ENCODE measurements at regions not wholly inside any gene's neighbourhood (a gene's known extent, or its start where the extent isn't known, plus 50 kb on each side); places are given as distances from the start of the nearest gene placed in this dataset.

DNA sequence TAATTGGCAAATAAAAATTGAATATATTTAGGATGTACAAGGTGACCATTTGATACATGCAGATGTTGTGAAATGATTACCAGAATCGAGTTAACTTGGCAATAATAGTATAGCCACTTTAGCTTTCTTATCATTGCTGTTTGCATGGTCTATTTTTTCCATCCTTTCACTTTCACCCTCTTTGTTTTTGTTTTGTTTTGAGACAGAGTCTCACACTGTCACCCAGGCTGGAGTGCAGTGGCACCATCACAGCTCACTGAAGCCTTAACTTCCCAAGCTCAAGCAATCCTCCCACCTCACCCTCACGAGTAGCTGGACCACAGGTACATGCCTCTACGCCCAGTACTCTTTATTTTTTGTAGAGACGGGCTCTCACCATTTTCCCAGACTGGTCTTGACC is 218.6 kb upstream of the ADGRL3 start:
- H3K4me2 ChIP-seq: no peak overlapping the region
- no peaks in the 10 kb centered on the region for H3K9me3 Mint-ChIP-seq
- no peak overlapping the region for H3K4me3 Mint-ChIP-seq
- H3K27ac ChIP-seq (ENCODE audit: low read depth): no peak overlapping the region
- no peaks in the 10 kb centered on the region for H4K20me1 ChIP-seq (replicated peaks; ENCODE audit: insufficient read depth)
- no peak overlapping the region for H3K4me3 ChIP-seq
- ATAC-seq (no peak), DNase-seq (ENCODE audit: low spot score) (no peak)
- H2AFZ ChIP-seq: peak overlapping the region; percentile 29
- H3K27ac Mint-ChIP-seq: no peak overlapping the region
- H3K27me3 Mint-ChIP-seq (ENCODE audit: insufficient read depth, low read depth, poor library complexity): no peaks in the 10 kb centered on the region
- H3K36me3 Mint-ChIP-seq (ENCODE audit: low read depth): no peaks in the 10 kb centered on the region
- TF ChIP-seq CTCF (conservative IDR thresholded peaks at IDR 0.05; ENCODE audit: low read depth in 2 of 2) (no peak), EZH2phosphoT487 (IDR thresholded peaks at IDR 0.05; ENCODE audit: unreplicated experiment) (no peak), ZNF331 (CRISPR knock-in tag; IDR thresholded peaks at IDR 0.05; ENCODE audit: low read depth) (no peak), STAT1 (IDR thresholded peaks at IDR 0.05; ENCODE audit: unreplicated experiment) (no peak), ZNF114 (CRISPR knock-in tag; IDR thresholded peaks at IDR 0.05) (no peak), NANOG (IDR thresholded peaks at IDR 0.05; ENCODE audit: borderline replicate concordance) (no peak), CREB1 (CRISPR knock-in tag; IDR thresholded peaks at IDR 0.05; ENCODE audit: low read depth) (no peak), JUNB (IDR thresholded peaks at IDR 0.05; ENCODE audit: unreplicated experiment) (no peak), POLR2AphosphoS5 (IDR thresholded peaks at IDR 0.05; ENCODE audit: low read depth) (no peak), EZH2 (IDR thresholded peaks at IDR 0.05; ENCODE audit: low read depth, unreplicated experiment) (no peak)
- TF ChIP-seq, protein P1, sequence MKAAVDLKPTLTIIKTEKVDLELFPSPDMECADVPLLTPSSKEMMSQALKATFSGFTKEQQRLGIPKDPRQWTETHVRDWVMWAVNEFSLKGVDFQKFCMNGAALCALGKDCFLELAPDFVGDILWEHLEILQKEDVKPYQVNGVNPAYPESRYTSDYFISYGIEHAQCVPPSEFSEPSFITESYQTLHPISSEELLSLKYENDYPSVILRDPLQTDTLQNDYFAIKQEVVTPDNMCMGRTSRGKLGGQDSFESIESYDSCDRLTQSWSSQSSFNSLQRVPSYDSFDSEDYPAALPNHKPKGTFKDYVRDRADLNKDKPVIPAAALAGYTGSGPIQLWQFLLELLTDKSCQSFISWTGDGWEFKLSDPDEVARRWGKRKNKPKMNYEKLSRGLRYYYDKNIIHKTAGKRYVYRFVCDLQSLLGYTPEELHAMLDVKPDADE (IDR thresholded peaks at IDR 0.05): no peak
- TF ChIP-seq, protein P2, sequence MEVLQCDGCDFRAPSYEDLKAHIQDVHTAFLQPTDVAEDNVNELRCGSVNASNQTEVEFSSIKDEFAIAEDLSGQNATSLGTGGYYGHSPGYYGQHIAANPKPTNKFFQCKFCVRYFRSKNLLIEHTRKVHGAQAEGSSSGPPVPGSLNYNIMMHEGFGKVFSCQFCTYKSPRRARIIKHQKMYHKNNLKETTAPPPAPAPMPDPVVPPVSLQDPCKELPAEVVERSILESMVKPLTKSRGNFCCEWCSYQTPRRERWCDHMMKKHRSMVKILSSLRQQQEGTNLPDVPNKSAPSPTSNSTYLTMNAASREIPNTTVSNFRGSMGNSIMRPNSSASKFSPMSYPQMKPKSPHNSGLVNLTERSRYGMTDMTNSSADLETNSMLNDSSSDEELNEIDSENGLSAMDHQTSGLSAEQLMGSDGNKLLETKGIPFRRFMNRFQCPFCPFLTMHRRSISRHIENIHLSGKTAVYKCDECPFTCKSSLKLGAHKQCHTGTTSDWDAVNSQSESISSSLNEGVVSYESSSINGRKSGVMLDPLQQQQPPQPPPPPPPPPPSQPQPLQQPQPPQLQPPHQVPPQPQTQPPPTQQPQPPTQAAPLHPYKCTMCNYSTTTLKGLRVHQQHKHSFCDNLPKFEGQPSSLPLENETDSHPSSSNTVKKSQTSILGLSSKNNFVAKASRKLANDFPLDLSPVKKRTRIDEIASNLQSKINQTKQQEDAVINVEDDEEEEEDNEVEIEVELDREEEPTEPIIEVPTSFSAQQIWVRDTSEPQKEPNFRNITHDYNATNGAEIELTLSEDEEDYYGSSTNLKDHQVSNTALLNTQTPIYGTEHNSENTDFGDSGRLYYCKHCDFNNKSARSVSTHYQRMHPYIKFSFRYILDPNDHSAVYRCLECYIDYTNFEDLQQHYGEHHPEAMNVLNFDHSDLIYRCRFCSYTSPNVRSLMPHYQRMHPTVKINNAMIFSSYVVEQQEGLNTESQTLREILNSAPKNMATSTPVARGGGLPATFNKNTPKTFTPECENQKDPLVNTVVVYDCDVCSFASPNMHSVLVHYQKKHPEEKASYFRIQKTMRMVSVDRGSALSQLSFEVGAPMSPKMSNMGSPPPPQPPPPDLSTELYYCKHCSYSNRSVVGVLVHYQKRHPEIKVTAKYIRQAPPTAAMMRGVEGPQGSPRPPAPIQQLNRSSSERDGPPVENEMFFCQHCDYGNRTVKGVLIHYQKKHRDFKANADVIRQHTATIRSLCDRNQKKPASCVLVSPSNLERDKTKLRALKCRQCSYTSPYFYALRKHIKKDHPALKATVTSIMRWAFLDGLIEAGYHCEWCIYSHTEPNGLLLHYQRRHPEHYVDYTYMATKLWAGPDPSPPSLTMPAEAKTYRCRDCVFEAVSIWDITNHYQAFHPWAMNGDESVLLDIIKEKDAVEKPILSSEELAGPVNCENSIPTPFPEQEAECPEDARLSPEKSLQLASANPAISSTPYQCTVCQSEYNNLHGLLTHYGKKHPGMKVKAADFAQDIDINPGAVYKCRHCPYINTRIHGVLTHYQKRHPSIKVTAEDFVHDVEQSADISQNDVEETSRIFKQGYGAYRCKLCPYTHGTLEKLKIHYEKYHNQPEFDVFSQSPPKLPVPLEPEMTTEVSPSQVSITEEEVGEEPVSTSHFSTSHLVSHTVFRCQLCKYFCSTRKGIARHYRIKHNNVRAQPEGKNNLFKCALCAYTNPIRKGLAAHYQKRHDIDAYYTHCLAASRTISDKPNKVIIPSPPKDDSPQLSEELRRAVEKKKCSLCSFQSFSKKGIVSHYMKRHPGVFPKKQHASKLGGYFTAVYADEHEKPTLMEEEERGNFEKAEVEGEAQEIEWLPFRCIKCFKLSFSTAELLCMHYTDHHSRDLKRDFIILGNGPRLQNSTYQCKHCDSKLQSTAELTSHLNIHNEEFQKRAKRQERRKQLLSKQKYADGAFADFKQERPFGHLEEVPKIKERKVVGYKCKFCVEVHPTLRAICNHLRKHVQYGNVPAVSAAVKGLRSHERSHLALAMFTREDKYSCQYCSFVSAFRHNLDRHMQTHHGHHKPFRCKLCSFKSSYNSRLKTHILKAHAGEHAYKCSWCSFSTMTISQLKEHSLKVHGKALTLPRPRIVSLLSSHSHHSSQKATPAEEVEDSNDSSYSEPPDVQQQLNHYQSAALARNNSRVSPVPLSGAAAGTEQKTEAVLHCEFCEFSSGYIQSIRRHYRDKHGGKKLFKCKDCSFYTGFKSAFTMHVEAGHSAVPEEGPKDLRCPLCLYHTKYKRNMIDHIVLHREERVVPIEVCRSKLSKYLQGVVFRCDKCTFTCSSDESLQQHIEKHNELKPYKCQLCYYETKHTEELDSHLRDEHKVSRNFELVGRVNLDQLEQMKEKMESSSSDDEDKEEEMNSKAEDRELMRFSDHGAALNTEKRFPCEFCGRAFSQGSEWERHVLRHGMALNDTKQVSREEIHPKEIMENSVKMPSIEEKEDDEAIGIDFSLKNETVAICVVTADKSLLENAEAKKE (CRISPR knock-in tag; IDR thresholded peaks at IDR 0.05): no peak
- no peaks in the 10 kb centered on the region for H3K27me3 ChIP-seq (ENCODE audit: insufficient read depth)
- no peaks in the 10 kb centered on the region for H3K4me1 ChIP-seq (ENCODE audit: insufficient read depth)
- H3F3A ChIP-seq (replicated peaks; ENCODE audit: low read depth): no peaks in the 10 kb centered on the region
- no peaks in the 10 kb centered on the region for H3K4me1 Mint-ChIP-seq
- H3K79me2 ChIP-seq (replicated peaks; ENCODE audit: insufficient read depth): no peaks in the 10 kb centered on the region
- H3K9me2 ChIP-seq (ENCODE audit: insufficient read depth): peaks cover 8% of the 10 kb centered on the region; the same call in 1 of the 2 replicates
- no peaks in the 10 kb centered on the region for H3K36me3 ChIP-seq (ENCODE audit: insufficient read depth)
